Neuronal stem cell (in vitro differentiated cells): ENCODE measurements at regions not wholly inside any gene's neighbourhood (a gene's known extent, or its start where the extent isn't known, plus 50 kb on each side); places are given as distances from the start of the nearest gene placed in this dataset.

Experiments used
- DNase-seq: peaks from one replicate; pipeline ENCODE4 v3.0.0-alpha.2; 2013; ENCODE audit warnings: low spot score
- H2AFZ ChIP-seq: one replicate; pipeline ENCODE4 v1.6.1; 2013; ENCODE audit warnings: mild to moderate bottlenecking, low read length, inconsistent platforms
- H2AK5ac ChIP-seq: 2 replicates; pipeline ENCODE4 v1.6.1; 2013; ENCODE audit warnings: low read depth, mild to moderate bottlenecking, inconsistent platforms, low read length, moderate library complexity, mixed read lengths
- H2BK120ac ChIP-seq: 2 replicates; pipeline ENCODE4 v1.6.1; 2013; ENCODE audit warnings: low read depth, mild to moderate bottlenecking, inconsistent platforms, low read length, moderate library complexity, mixed read lengths
- H2BK12ac ChIP-seq: one replicate; pipeline ENCODE4 v1.6.1; 2013; ENCODE audit warnings: low read length, inconsistent platforms
- H2BK15ac ChIP-seq: 2 replicates; pipeline ENCODE4 v1.6.1; 2013; ENCODE audit warnings: mild to moderate bottlenecking, low read length, inconsistent platforms, mixed read lengths
- H2BK5ac ChIP-seq: one replicate; pipeline ENCODE4 v1.6.1; 2013; ENCODE audit warnings: inconsistent platforms, mild to moderate bottlenecking, low read length, moderate library complexity
- H3K14ac ChIP-seq: one replicate; pipeline ENCODE4 v1.6.1; 2013; ENCODE audit warnings: low read length, inconsistent platforms
- H3K18ac ChIP-seq: 2 replicates; pipeline ENCODE4 v1.6.1; 2013; ENCODE audit warnings: low read length, inconsistent platforms
- H3K23ac ChIP-seq: 2 replicates; pipeline ENCODE4 v1.6.1; 2013; ENCODE audit warnings: low read depth, mild to moderate bottlenecking, mixed read lengths, low read length, inconsistent platforms; ENCODE audit not compliant: poor library complexity
- H3K27ac ChIP-seq: replicated peaks from 3 replicates; pipeline ENCODE4 v1.5.1; 2013; ENCODE audit warnings: low read length, inconsistent platforms
- H3K27me3 ChIP-seq, 3 experiments: 2 replicates each; pipeline ENCODE4 v1.6.1; 2013; ENCODE audit warnings: low read length in 3 of 3, mild to moderate bottlenecking in 2 of 3, inconsistent platforms in 1 of 3, low read depth in 1 of 3, mixed read lengths in 1 of 3, moderate library complexity in 1 of 3; ENCODE audit not compliant: control insufficient read depth in 3 of 3, insufficient read depth in 3 of 3
- H3K36me3 ChIP-seq, 2 donors: replicated peaks in 1 of 2; 2 replicates each; pipeline ENCODE4 v1.6.1; 2013; ENCODE audit warnings: low read length in 2 of 2; ENCODE audit not compliant: control insufficient read depth in 2 of 2, insufficient read depth in 2 of 2
- H3K4ac ChIP-seq: 2 replicates; pipeline ENCODE4 v1.6.1; 2013; ENCODE audit warnings: inconsistent platforms, mild to moderate bottlenecking, low read length, moderate library complexity
- H3K4me1 ChIP-seq, 2 donors: 1 replicate in 1 of 2; 2 replicates in 1 of 2; pipeline ENCODE4 v1.6.1; 2013; ENCODE audit warnings: low read length in 2 of 2, low read depth in 1 of 2; ENCODE audit not compliant: control insufficient read depth in 2 of 2, insufficient read depth in 1 of 2
- H3K4me2 ChIP-seq: one replicate; pipeline ENCODE4 v1.6.1; 2013; ENCODE audit warnings: mild to moderate bottlenecking, low read length, inconsistent platforms; ENCODE audit not compliant: insufficient read depth, poor library complexity, severe bottlenecking
- H3K4me3 ChIP-seq, 2 donors: 2 replicates each; pipeline ENCODE4 v1.5.1; 2013; ENCODE audit warnings: low read length in 2 of 2, mild to moderate bottlenecking in 2 of 2, inconsistent platforms in 1 of 2, moderate library complexity in 1 of 2
- H3K79me1 ChIP-seq: one replicate; pipeline ENCODE4 v1.6.1; 2013; ENCODE audit warnings: low read depth, mild to moderate bottlenecking, inconsistent platforms, low read length, moderate library complexity
- H3K9ac ChIP-seq: one replicate; pipeline ENCODE4 v1.6.1; 2013; ENCODE audit warnings: mild to moderate bottlenecking, low read depth, low read length, inconsistent platforms; ENCODE audit not compliant: poor library complexity
- H3K9me3 ChIP-seq, 2 donors: replicated peaks in 1 of 2; 2 replicates each; pipeline versions ENCODE3 to v1.6.1; 2013; ENCODE audit warnings: low read length in 2 of 2, mild to moderate bottlenecking in 2 of 2, inconsistent platforms in 1 of 2, low read depth in 1 of 2, mixed read lengths in 1 of 2, moderate library complexity in 1 of 2; ENCODE audit not compliant: control insufficient read depth in 2 of 2, insufficient read depth in 1 of 2
- H4K8ac ChIP-seq: one replicate; pipeline ENCODE4 v1.6.1; 2013; ENCODE audit warnings: low read depth, mild to moderate bottlenecking, inconsistent platforms, low read length, moderate library complexity
- H4K91ac ChIP-seq: one replicate; pipeline ENCODE4 v1.6.1; 2013; ENCODE audit warnings: low read length, low read depth, mild to moderate bottlenecking, inconsistent platforms; ENCODE audit not compliant: poor library complexity
- WGBS, 2 donors: extraction: QIAGEN DNeasy Blood & Tissue Kit; methylation state at CpG; one replicate each; pipeline ENCODE4 v1.1.7; 2013; ENCODE audit warnings: missing lambda C conversion rate in 2 of 2, mixed read lengths in 1 of 2; ENCODE audit not compliant: insufficient read length in 2 of 2, insufficient replicate concordance in 1 of 2; ENCODE audit errors: extremely low coverage in 2 of 2; 5-methylcytosine and 5-hydroxymethylcytosine counted together

DNA sequence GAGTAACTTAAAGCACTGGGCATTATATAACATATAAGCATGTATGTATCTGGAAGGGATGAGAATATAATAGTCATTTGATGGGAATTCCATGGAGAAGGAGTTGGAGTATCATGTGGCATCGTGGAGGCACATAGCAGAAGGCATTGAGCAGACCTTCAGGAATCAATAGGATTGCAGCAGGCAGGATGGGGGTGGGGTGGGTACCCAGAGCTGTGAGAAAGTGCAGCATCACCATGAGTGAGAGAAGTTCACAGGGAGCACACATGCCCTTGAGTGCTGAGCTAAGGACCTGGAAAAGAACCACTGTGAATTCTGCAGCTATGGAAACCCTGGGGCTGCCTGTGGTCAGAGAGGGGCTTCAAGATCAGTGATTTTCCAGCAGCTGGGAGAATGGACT lies 57.3 kb downstream of the MED10 start:
- Histone ChIP-seq H3K79me1 (no peaks in the 10 kb centered on the region), H3K4me1 (no peaks in the 10 kb centered on the region), H2BK15ac (no peak overlapping the region), H3K36me3 (no peaks in the 10 kb centered on the region), H3K27ac (no peak overlapping the region), H3K9ac (no peak overlapping the region), H3K27me3 (peaks cover 0 to 4% (median 0%) of the 10 kb centered on the region in 3 experiments), H3K4me2 (no peak overlapping the region), H2BK5ac (no peak overlapping the region), H3K14ac (no peak overlapping the region), H4K8ac (no peak overlapping the region), H4K91ac (no peak overlapping the region), H2AFZ (no peak overlapping the region), H2BK12ac (no peak overlapping the region), H3K4ac (no peak overlapping the region), H2AK5ac (no peak overlapping the region), H3K18ac (no peak overlapping the region), H3K9me3 (peaks cover 0 to 5% of the 10 kb centered on the region in 2 donors), H2BK120ac (no peak overlapping the region), H3K4me3 (no peak overlapping the region), H3K23ac (no peak overlapping the region)
- WGBS, 2 donors: no CpG with 5 or more reads among the region's 1 CpG
- no peak for DNase-seq

- no peak overlapping the region for H2BK15ac ChIP-seq
- no peaks in the 10 kb centered on the region for H3K79me1 ChIP-seq
- H2AK5ac ChIP-seq: no peak overlapping the region
- H3K9ac ChIP-seq: no peak overlapping the region
- no peak overlapping the region for H2AFZ ChIP-seq
- no peak overlapping the region for H2BK12ac ChIP-seq
- no peaks in the 10 kb centered on the region for H3K4me1 ChIP-seq
- H4K8ac ChIP-seq: no peak overlapping the region
- H4K91ac ChIP-seq: no peak overlapping the region
- no peak overlapping the region for H3K4me2 ChIP-seq
- H3K27me3 ChIP-seq: peaks cover 0 to 4% (median 0%) of the 10 kb centered on the region in 3 experiments
- H3K23ac ChIP-seq: no peak overlapping the region
- H3K4me3 ChIP-seq: no peak overlapping the region
- H2BK5ac ChIP-seq: no peak overlapping the region
- peak overlapping the region; percentile 32 for H3K14ac ChIP-seq
- H3K27ac ChIP-seq: no peak overlapping the region
- H3K9me3 ChIP-seq: peaks cover 0 to 6% of the 10 kb centered on the region in 2 donors
- no peaks in the 10 kb centered on the region for H3K36me3 ChIP-seq
- H3K18ac ChIP-seq: no peak overlapping the region
- WGBS, 2 donors: no CpG with 5 or more reads among the region's 8 CpGs
- H3K4ac ChIP-seq: no peak overlapping the region
- no peak for DNase-seq
- H2BK120ac ChIP-seq: no peak overlapping the region
Observed at GRCh38 chr5:6319116-6319515, 59.2 kb downstream of the MED10 start.

- Histone ChIP-seq H3K27me3 (peaks cover 0 to 8% (median 0%) of the 10 kb centered on the region in 3 experiments), H4K91ac (no peak overlapping the region), H2AFZ (no peak overlapping the region), H3K36me3 (no peaks in the 10 kb centered on the region), H2BK5ac (no peak overlapping the region), H3K9ac (no peak overlapping the region), H3K79me1 (no peaks in the 10 kb centered on the region), H2BK120ac (no peak overlapping the region), H3K14ac (no peak overlapping the region), H2AK5ac (no peak overlapping the region), H4K8ac (no peak overlapping the region), H2BK12ac (no peak overlapping the region), H3K23ac (no peak overlapping the region), H3K18ac (no peak overlapping the region), H3K27ac (no peak overlapping the region), H3K4ac (no peak overlapping the region), H3K9me3 (peaks cover 0 to 6% of the 10 kb centered on the region in 2 donors), H3K4me2 (no peak overlapping the region), H3K4me3 (no peak overlapping the region), H3K4me1 (no peaks in the 10 kb centered on the region), H2BK15ac (no peak overlapping the region)
- no CpG with 5 or more reads among the region's 4 CpGs for WGBS, 2 donors
- no peak for DNase-seq
Observed at GRCh38 chr5:6317116-6317798, 61.1 kb downstream of the MED10 start.

DNA sequence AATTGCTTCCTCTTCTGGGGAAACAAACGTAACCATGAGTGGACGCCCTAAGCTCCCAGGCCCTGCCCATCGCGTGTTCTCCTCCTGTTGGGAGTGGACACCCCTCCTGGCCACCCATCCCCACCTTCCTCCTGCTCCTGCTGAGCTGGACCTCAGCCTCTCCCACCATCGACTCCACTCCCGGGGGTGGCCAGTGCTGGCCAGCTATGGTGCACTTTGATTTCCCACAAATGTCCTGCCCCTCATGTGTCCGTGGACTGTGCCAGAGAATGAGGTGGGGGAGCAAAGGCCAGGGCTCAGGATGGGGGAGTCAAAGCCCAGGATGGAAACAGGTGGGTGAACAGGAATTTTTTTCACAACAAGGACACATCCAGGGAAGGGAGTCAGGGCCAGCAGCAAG lies 62.8 kb downstream of the MED10 start:
- H4K91ac ChIP-seq: no peak overlapping the region
- no peaks in the 10 kb centered on the region for H3K36me3 ChIP-seq
- no peak overlapping the region for H3K4me3 ChIP-seq
- peak overlapping the region; percentile 38 for H3K23ac ChIP-seq
- no peak overlapping the region for H3K9ac ChIP-seq
- H2AFZ ChIP-seq: no peak overlapping the region
- no peaks in the 10 kb centered on the region for H3K4me1 ChIP-seq
- H2BK120ac ChIP-seq: no peak overlapping the region
- no peak overlapping the region for H3K27ac ChIP-seq
- no peak overlapping the region for H3K18ac ChIP-seq
- H2BK15ac ChIP-seq: no peak overlapping the region
- no peak overlapping the region for H3K4ac ChIP-seq
- H2BK5ac ChIP-seq: no peak overlapping the region
- no peak overlapping the region for H4K8ac ChIP-seq
- H2AK5ac ChIP-seq: no peak overlapping the region
- no peak overlapping the region for H3K4me2 ChIP-seq
- H3K14ac ChIP-seq: no peak overlapping the region
- no peak for DNase-seq
- H3K27me3 ChIP-seq: peaks cover 0 to 15% (median 0%) of the 10 kb centered on the region in 3 experiments
- H3K9me3 ChIP-seq: peaks cover 0 to 2% of the 10 kb centered on the region in 2 donors
- no CpG with 5 or more reads among the region's 7 CpGs for WGBS, 2 donors
- no peaks in the 10 kb centered on the region for H3K79me1 ChIP-seq
- H2BK12ac ChIP-seq: no peak overlapping the region
